ENCODE measurements at regions not wholly inside any gene's neighbourhood (a gene's known extent, or its start where the extent isn't known, plus 50 kb on each side); places are given as distances from the start of the nearest gene placed in this dataset.
"Not testable (repeated sequence)": the region's sequence is repeated elsewhere in the genome, so short reads cannot be mapped to it uniquely, and the experiment has no call there.

DNA sequence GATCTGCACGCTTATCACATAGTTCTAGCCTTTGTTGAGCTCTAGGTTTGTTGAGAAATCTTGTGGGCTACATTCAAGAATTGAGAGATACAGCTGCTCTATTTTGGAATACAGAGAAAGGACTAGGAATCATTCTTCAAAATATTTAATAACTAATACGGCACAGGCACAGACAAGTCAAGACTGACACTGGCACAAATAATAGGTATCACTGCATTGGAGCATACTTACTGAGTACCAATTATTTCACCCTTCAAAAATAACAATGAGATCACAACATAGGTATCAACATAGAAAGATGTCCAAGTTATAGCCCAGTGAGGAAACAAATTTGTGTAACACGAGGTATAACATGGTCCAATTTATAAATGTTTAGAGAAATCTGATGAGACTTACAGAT is 133.7 kb upstream of the TSC22D2 start:
- DNase-seq (ENCODE audit: low spot score) = no peak
- TF ChIP-seq, protein P1, sequence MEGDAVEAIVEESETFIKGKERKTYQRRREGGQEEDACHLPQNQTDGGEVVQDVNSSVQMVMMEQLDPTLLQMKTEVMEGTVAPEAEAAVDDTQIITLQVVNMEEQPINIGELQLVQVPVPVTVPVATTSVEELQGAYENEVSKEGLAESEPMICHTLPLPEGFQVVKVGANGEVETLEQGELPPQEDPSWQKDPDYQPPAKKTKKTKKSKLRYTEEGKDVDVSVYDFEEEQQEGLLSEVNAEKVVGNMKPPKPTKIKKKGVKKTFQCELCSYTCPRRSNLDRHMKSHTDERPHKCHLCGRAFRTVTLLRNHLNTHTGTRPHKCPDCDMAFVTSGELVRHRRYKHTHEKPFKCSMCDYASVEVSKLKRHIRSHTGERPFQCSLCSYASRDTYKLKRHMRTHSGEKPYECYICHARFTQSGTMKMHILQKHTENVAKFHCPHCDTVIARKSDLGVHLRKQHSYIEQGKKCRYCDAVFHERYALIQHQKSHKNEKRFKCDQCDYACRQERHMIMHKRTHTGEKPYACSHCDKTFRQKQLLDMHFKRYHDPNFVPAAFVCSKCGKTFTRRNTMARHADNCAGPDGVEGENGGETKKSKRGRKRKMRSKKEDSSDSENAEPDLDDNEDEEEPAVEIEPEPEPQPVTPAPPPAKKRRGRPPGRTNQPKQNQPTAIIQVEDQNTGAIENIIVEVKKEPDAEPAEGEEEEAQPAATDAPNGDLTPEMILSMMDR (IDR thresholded peaks at IDR 0.05; ENCODE audit: extremely low read depth, missing control alignments) = no peak

DNA sequence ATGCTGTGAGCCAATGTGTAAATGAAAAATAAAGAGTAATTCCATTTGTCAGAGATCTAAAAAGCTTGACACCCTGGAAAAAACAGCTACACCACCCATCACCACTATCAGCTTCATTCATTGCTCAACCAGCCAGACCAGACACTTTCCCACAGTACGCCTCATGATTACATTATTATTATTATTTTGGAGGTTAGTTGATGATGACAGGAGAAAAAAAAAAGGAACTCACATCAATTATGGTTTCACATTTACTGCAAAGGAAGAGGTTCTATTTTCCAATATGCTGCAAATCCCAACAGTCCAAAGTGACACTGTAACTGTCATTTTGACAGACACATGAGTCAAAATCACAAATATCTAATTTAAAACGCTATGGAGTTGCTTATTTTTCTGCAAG is 134.7 kb upstream of the TSC22D2 start:
- TF ChIP-seq, protein P1 (IDR thresholded peaks at IDR 0.05; ENCODE audit: extremely low read depth, missing control alignments) = no peak
- no peak for DNase-seq (ENCODE audit: low spot score)

DNA sequence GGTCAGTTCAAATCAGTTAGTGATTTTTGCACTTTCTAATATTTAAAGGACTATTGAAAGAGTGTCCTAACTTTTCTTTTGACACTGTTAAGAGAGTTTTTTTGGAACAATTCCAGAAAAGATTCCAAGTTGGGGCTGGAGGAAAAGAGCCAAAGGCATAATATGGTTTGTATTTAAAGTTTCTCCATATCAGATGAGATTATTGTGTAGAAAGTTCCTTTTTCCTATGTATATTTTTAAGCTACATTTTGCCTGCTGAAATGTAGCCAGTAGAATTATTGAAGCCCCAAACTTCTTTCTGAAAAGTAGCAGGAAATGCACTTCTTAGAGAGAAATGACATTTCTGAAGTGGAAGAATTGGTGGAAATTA is 136.5 kb upstream of the TSC22D2 start:
- DNase-seq (ENCODE audit: low spot score) = no peak
- TF ChIP-seq, protein P1 (IDR thresholded peaks at IDR 0.05; ENCODE audit: extremely low read depth, missing control alignments) = no peak

DNA sequence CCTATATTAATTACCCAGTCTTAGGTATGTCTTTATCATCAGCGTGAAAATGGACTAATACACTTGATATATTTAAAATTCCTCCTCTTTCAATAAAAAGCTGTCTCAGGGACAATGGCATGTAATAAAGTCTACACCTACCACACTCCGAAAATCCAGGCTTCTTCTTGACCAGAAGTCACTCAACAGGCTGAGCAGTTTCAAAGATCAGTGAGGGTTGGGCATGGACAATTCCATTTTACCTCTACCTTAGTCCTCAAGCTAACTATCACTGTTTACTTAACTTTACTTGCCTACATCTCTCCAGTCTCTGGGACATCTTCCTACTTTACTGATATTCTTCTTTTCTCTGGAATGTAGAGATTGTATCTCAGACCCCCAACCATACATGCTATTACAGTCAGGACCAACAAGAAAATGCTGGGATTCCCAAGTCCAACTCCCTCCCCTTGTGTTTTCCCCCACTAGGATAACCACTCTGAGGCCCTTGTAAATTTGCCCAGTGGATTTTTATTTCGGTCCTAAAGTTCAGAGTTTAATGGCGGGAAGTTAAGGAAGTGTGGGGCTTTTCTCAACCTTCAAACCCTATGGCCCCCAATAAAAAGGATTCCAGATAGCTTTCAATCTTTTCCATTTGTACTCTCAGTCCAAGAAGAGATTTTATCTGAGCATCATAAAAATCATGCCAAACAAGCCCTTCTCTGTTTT is 137.1 kb upstream of the TSC22D2 start:
- DNase-seq (ENCODE audit: low spot score) = no peak
- TF ChIP-seq, protein P1 (IDR thresholded peaks at IDR 0.05; ENCODE audit: extremely low read depth, missing control alignments) = no peak

DNA sequence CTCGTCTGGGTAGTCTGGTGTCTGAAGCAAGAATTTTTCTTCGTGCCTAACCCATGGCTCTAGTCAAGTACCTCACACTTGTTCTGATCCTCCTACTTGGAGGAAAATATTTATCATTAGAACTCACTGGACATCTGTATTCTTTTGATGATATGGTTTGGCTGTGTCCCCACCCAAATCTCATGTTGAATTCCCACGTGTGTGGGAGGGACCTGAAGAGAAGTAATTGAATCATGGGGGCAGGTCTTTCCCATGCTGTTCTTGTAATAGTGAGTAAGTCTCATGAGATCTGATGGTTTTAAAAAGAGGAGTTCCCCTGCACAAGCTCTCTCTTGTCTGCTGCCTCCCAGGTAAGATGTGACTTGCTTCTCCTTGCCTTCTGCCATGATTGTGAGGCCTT is 137.7 kb upstream of the TSC22D2 start:
- not testable (repeated sequence) for DNase-seq (ENCODE audit: low spot score)

DNA sequence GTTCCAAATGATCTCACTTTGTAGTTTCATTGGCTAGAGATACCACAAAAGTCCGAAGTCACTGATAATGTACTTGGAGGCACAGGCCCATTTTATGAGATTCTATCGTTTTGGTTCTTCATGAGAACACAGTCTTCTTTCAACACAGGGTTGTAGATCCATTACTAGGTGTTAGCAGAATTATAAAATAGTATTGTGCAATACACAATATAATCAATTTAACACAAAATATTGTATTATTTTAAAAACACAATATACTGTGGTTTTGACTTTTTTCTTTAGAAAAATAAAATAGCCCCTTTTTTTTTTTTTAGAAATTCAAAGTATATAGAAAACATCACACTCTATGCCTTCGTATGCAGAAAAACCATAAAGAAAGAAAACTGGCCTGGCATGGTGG is 138.6 kb upstream of the TSC22D2 start:
- DNase-seq (ENCODE audit: low spot score) = no peak
- TF ChIP-seq, protein P1 (IDR thresholded peaks at IDR 0.05; ENCODE audit: extremely low read depth, missing control alignments) = no peak

DNA sequence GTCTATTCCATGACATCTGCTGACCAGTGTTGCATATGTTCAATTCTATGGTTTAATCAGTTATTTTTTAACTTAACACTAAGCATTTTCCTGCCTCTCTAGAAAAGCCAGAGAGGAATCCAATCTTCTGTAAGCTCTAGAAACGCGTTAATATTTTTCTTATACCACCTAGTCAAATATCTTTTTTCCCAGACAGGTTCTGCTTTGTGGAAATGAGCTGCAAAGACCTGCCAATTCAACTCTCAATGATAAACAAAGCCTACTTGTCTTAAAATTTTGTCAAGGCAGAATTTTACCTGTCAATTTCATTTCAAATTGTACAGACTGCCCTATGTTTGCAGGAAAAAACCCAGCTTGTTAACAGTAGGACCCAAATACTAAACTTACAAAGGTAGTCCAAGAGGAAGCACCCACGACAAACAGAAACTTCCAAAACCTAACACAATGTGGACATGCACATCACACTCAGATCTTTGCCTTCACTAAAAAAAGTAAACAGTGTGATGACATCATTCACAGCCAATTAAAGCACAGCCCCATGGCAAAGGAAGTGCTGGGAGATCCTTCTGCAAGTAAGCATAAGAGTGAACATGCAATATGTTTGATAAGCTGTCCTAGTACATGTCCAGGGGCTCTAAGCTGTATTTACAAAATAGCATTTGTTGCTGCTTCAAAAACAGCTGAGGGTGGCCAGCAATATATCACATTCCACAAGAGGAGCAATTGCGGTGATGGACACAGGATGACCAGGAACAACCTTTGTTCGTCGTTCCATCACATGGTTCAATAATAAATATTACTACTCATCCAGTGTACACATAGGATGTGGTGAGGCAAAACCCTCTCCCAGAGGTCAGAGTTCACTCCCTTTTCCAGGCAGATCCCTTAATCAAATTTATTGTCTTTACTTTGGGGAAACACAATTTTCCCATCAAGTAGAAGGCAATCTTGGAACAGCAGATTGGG is 139.4 kb upstream of the TSC22D2 start:
- TF ChIP-seq, protein P1 (IDR thresholded peaks at IDR 0.05; ENCODE audit: extremely low read depth, missing control alignments) = no peak
- no peak for DNase-seq (ENCODE audit: low spot score)

Measured in GM20000 (cell line).